C4-2B (cell line): ENCODE measurements at regions not wholly inside any gene's neighbourhood (a gene's known extent, or its start where the extent isn't known, plus 50 kb on each side); places are given as distances from the start of the nearest gene placed in this dataset.

Experiments
- ZFX ChIP-seq: fragments of 450-650 bp; IDR thresholded peaks from 2 replicates; pipeline ENCODE4 v1.6.1; 2017
- TF ChIP-seq, protein P1 (sequence below): fragments of 450-650 bp; conservative IDR thresholded peaks from 2 replicates; pipeline ENCODE4 v1.5.1; 2017; ENCODE audit warnings: mild to moderate bottlenecking

DNA sequence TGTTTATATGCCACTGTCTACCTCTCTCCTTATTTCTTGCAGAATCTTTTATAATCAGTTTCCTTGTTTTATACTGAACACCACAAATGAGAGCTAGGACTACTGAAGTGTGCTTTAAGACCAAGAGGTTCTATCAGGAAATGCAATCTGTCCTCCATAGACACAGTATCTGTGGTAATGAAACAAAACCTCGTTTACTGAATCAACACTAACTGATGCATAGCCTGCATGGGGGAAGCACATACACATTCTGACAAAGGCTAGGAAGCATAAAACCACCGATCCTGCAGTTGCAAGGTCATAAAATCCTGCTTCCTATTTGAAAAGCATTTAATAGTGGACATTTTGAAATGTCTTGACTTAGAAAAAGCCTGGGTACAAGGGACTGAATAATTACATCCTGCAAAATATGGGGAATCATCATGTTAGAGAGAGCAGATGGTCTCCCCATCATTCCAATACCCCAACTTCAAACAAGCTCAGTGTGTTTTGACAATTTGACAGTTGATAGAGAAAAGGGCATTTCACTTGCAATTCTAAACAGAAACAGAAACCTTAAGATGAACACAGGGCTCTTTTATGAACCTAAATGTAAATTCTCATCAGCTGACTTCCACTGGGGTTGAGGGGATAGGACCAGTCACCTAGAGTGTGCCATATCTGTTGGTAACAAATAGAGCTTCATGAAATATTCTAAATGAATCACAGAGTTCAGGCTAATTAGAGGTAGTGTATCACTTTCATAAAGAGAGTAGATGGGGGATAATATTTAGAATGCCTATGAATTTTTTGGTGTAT, 1845.6 kb upstream of the PIK3C3 start:
- TF ChIP-seq, protein P1, sequence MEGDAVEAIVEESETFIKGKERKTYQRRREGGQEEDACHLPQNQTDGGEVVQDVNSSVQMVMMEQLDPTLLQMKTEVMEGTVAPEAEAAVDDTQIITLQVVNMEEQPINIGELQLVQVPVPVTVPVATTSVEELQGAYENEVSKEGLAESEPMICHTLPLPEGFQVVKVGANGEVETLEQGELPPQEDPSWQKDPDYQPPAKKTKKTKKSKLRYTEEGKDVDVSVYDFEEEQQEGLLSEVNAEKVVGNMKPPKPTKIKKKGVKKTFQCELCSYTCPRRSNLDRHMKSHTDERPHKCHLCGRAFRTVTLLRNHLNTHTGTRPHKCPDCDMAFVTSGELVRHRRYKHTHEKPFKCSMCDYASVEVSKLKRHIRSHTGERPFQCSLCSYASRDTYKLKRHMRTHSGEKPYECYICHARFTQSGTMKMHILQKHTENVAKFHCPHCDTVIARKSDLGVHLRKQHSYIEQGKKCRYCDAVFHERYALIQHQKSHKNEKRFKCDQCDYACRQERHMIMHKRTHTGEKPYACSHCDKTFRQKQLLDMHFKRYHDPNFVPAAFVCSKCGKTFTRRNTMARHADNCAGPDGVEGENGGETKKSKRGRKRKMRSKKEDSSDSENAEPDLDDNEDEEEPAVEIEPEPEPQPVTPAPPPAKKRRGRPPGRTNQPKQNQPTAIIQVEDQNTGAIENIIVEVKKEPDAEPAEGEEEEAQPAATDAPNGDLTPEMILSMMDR: no peak
- TF ChIP-seq ZFX: no peak
